Esophagus mucosa (tissue), 1 donor: ENCODE measurements at regions not wholly inside any gene's neighbourhood (a gene's known extent, or its start where the extent isn't known, plus 50 kb on each side); places are given as distances from the start of the nearest gene placed in this dataset.

ENCODE experiments used
- ATAC-seq: fragments of 200-7000 bp; cut with Tn5 transposase; one replicate; pipeline ENCODE4 v1.9.1; 2020
- donor health status: DM: yes; HTN: yes; CAD: no.

GRCh38 chr2:144211826-144212225, 308.1 kb downstream of the ZEB2 start:
- ATAC-seq = no peak

- ATAC-seq = no peak
Observed at GRCh38 chr2:144211065-144211464, 308.9 kb downstream of the ZEB2 start.

- ATAC-seq = no peak
Observed at GRCh38 chr2:144210076-144210475, 309.8 kb downstream of the ZEB2 start.

GRCh38 chr2:144208924-144209323, 311.0 kb downstream of the ZEB2 start:
- ATAC-seq = no peak

DNA sequence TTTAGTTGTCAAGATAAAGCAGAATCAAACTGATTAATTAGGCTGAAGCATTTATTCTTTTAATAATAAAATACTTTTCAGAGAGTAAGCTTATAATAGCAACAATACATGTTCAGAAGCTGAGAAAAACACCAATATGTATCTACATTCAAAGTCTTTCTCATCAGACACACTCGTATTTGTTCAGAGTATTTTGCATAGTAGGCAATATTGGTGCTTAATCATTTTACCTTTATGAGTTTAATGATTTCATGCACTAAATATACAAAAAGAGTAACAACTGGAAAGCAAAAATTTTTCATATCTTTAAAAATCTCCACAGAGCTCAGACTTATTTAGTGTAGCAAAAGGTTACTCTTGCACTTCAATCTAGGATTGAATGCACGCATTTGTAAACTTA, 313.9 kb downstream of the ZEB2 start:
- ATAC-seq = no peak

- no peak for ATAC-seq
Observed at GRCh38 chr2:144201868-144202468, 318.0 kb downstream of the ZEB2 start.

- no peak for ATAC-seq
Observed at GRCh38 chr2:144201126-144201525, 318.8 kb downstream of the ZEB2 start.

- ATAC-seq = no peak
Observed at GRCh38 chr2:144198116-144198515, 321.8 kb downstream of the ZEB2 start.

- ATAC-seq = no peak
Observed at GRCh38 chr2:144194326-144195071, 325.4 kb downstream of the ZEB2 start.

- no peak for ATAC-seq
Observed at GRCh38 chr2:144190908-144191605, 328.9 kb downstream of the ZEB2 start.

DNA sequence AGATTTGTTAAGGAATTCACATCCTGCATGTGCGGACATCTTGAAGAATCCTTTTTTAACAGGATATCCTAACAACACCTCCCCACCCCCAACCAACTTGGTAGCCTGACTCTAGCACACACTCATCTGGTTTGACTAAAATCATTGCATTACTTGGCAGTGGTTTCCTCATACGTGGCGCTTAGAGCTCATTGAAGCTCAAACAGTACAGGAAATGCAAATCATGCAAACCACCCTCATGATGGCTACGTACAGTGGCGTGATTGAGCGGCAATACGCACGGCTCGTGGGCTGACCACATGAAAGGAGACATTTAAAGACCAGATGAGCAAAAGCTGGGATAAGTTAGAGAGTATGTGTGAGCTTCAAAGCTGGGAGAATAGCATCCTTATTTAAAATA, 336.2 kb downstream of the ZEB2 start:
- peak; percentile 45 for ATAC-seq

DNA sequence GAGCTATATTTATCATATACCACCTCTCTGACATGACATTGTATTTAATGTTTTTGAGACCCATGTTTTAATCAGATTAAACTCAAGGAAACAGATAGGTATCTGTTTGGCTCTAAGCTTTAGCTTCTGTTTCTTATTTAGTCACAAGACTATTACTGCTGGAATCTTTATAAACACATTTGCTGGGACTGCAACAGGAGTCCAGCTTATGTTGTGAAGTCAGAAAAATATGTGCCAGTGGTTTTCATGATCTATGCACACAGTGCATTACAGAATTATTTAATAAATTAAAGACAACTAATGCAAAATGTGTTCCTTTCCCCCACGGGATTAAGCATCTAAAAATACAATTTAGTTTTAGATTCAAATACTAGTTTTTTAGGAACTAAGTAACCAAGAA, 338.9 kb downstream of the ZEB2 start:
- ATAC-seq = no peak

DNA sequence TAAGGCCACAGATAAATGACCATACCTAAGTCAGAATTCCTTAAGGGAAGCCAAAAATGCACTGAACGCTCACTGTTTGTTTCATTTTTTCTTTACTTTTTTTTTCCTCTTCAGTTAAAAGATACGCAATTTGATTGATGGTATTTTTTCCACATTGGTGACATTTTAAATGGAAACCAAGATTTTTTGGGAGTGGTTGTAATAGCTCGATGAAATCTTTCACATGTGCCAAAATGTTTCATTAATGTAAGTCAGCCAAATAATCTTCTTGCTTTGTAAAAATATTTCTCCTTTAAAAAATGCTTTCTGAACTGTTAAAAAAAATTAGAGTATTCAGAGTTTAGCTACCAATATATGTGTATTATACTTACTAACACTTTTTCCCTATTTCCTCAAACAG, 339.8 kb downstream of the ZEB2 start:
- no peak for ATAC-seq

- ATAC-seq = no peak
Observed at GRCh38 chr2:144170179-144170578, 349.7 kb downstream of the ZEB2 start.

DNA sequence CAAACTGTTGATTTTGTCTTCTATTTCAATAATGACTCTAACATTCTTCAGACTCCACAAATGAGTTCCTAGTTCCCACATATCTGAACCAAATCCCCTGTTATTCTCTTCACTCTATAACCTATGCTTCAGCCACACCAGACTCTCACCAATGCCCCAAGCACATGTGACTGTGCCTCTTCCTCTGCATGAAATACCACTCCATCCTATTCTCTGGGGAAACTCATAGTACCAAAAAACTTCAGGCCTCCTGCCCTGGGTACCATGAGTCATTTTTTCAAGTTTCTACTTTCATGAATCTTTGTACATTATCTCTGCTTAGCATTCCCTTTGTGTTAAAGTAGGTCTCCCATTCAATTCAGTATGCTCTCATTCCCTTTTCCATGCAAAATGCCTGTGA, 353.2 kb downstream of the ZEB2 start:
- ATAC-seq = no peak

DNA sequence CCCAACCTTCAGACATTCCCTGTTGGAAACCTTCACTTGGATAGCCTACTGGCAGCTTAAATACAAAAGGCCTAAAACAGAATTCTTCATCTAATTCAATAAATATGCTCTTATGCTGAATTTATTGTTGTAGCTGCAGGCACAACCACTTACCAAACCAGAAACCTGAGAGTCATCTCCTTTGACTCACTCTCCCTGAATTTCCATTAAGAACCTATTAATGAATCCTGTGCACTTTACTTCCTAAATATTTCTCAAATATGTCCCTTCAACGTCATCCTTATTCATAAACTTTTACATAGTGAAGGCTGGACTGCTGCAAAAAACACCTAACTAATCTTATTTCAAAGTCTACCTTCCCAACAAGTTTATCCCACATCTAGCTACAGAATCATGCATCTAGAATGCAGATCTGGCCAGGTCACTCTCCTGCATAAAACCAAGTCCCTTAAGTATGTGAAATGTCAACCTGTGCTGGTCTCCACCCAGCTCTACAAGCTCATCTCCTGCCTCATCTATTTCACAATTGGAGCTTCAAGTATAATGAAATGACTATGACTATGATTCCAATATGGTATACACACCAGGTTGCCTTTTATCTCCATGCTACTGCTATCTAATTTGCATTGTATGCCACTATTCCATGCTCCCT, 354.2 kb downstream of the ZEB2 start:
- ATAC-seq = no peak

- no peak for ATAC-seq
Observed at GRCh38 chr2:144163592-144163991, 356.3 kb downstream of the ZEB2 start.

GRCh38 chr2:144162652-144163051, 357.3 kb downstream of the ZEB2 start:
- no peak for ATAC-seq

- ATAC-seq = no peak
Observed at GRCh38 chr2:144161061-144161460, 358.9 kb downstream of the ZEB2 start.

DNA sequence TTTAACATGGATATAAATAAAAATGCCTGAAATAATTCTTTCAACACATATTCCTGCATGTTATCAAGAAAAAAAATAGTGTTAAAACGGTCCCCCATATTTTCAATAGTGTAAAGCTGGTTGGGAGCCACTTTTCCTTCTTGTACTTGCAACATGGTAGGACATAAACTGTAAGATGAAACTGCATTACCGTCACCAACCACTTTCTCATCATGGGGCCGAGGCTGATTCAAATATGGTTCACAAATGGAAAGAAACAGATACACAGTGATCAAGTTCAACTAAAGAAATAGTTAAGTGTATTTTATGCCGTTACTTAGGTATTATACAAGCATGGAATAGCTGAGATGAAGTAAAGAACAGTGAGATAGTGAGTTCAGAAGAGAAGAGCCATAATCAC, 360.7 kb downstream of the ZEB2 start:
- ATAC-seq = no peak

DNA sequence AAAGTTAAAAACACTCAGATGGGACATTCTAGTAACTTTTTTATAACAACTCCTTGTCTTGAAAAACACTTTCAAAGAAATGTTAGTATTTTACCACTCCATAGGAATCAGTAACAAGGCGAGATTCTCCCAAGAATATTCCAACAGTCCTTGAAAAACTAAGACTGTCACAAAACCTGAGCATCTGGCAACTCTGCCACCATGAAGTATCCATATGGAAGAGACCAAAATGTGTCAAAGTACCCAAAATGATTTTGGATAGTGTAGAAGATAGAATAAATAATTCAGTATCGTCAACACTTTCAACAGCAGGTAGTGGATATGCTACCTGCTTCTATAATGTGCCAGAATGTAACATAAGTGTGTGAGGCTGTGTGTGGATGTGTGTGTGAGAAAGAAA, 361.8 kb downstream of the ZEB2 start:
- no peak for ATAC-seq

GRCh38 chr2:144156736-144157640, 362.9 kb downstream of the ZEB2 start:
- no peak for ATAC-seq
